ENCODE measurements at regions not wholly inside any gene's neighbourhood (a gene's known extent, or its start where the extent isn't known, plus 50 kb on each side); places are given as distances from the start of the nearest gene placed in this dataset.
A peak's percentile ranks its signal among the peaks of the same experiment; 100 is the strongest.

- Histone ChIP-seq H3K4me3 (no peak overlapping the region), H3K36me3 (replicated peaks in 1 of 2; ENCODE audit: insufficient read depth in 1 of 2, low read depth in 2 of 2) (no peaks in the 10 kb centered on the region), H3K9me3 (no peaks in the 10 kb centered on the region), H3K4me1 (no peaks in the 10 kb centered on the region), H3K27me3 (no peaks in the 10 kb centered on the region), H3K27ac (peak overlapping the region in 2 of 4 donors; percentile 10 to 28)
- intact Hi-C loops (cut with DNase I): no loop called here
- peak; percentile 33 for ATAC-seq
- TF ChIP-seq POLR2A (IDR thresholded peaks at IDR 0.05) (no peak), CTCF (IDR thresholded peaks at IDR 0.05) (no peak)
- no peak for DNase-seq
- WGBS, 2 donors: 52 to 60% methylated on average over 8 of the region's 8 CpGs
Observed at GRCh38 chr10:28806951-28807759, 129.8 kb downstream of the BAMBI start.

DNA sequence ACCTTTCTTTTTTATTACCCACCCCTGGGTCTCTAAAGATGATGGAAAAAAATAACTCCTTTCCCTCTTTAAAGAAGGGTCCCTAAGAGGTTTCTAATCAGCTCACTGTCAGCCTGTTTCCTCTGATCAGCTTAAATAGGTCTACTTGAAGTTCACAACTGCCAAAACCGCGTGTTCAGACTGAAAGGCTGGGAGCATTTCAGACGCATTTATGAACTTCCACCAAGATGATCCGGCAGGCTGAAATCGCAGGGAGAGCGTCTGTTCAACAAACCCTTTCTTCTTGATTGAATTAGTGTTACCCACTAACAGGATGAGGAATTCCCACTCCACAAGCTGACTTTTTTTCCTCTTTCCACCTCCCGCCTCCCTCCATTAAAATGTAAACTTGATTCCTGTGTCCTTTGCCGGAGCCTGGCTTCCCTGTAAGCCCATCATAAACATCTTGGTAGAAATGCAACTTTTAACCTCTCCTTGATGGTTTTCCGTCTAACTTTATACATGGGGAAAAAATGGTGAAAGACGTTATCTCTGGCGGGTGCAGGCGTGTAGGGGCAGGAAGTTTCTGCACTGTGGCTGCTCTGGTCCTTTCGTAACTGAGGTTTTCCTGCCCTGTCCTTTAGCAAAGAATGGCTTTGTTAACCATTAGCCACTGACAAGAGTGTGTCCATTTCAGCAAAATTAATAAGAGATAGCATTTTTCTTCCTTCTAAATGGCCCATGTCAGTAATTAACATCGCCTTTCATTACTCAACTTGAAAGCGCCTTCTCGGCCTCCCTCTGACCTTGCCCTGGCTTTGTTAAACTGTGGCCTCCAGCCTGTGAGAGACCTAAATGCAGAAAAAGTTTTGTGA is 130.7 kb downstream of the BAMBI start:
- H3K4me1 ChIP-seq: no peaks in the 10 kb centered on the region
- no peak overlapping the region for H3K27ac ChIP-seq
- no peaks in the 10 kb centered on the region for H3K27me3 ChIP-seq
- ATAC-seq: no peak
- H3K36me3 ChIP-seq (replicated peaks in 1 of 2; ENCODE audit: insufficient read depth in 1 of 2, low read depth in 2 of 2): no peaks in the 10 kb centered on the region
- no peak for DNase-seq
- intact Hi-C loops (cut with DNase I): no loop called here
- TF ChIP-seq CTCF (IDR thresholded peaks at IDR 0.05) (no peak), POLR2A (IDR thresholded peaks at IDR 0.05) (no peak)
- 65 to 81% methylated on average over 16 of the region's 16 CpGs for WGBS, 2 donors
- H3K9me3 ChIP-seq: no peaks in the 10 kb centered on the region
- H3K4me3 ChIP-seq: no peak overlapping the region

DNA sequence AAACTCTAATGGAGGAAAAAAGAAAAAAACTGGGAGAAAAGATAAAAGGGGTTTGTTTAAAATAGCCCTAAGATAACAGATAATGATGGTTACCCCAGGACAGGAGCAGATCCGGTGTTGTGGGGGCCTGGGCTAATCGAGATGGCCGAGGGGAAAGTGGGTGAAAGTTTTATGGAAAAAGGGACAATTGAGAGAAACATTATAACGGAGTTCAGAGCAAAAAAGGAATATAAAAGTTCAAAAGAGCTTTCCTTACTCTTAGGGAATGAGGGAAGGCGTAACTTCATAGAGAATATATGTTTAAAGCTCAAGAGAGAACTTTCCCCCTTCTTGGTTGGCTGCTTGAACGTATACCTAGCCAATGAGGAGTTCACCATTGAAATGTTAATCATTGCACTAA is 131.4 kb downstream of the BAMBI start:
- ATAC-seq: no peak

GRCh38 chr10:28810057-28810870 is 132.9 kb downstream of the BAMBI start:
- H3K27me3 ChIP-seq: no peaks in the 10 kb centered on the region
- intact Hi-C loops (cut with DNase I): no loop called here

More for the DNA sequence above, 131.4 kb downstream of the BAMBI start:
- no peak overlapping the region for H3K4me3 ChIP-seq
- H3K9me3 ChIP-seq: no peaks in the 10 kb centered on the region
- no peaks in the 10 kb centered on the region for H3K36me3 ChIP-seq (replicated peaks in 1 of 2; ENCODE audit: insufficient read depth in 1 of 2, low read depth in 2 of 2)
- intact Hi-C loops (cut with DNase I): no loop called here
- H3K4me1 ChIP-seq: no peaks in the 10 kb centered on the region
- no peak overlapping the region for H3K27ac ChIP-seq
- DNase-seq: no peak
- 74 to 80% methylated on average over 6 of the region's 6 CpGs for WGBS, 2 donors
- H3K27me3 ChIP-seq: no peaks in the 10 kb centered on the region
- TF ChIP-seq CTCF (IDR thresholded peaks at IDR 0.05) (no peak), POLR2A (IDR thresholded peaks at IDR 0.05) (no peak)

More at GRCh38 chr10:28810057-28810870, 132.9 kb downstream of the BAMBI start:
- no peaks in the 10 kb centered on the region for H3K4me1 ChIP-seq
- TF ChIP-seq CTCF (IDR thresholded peaks at IDR 0.05): no peak
- no peak overlapping the region for H3K4me3 ChIP-seq
- no peaks in the 10 kb centered on the region for H3K9me3 ChIP-seq
- H3K27ac ChIP-seq: no peak overlapping the region
- DNase-seq (no peak), ATAC-seq (no peak)
- WGBS, 2 donors: 78 to 84% methylated on average over 10 of the region's 10 CpGs
- no peaks in the 10 kb centered on the region for H3K36me3 ChIP-seq (replicated peaks in 1 of 2; ENCODE audit: insufficient read depth in 1 of 2, low read depth in 2 of 2)
